Spleen (tissue), 7 donors: ENCODE measurements at regions not wholly inside any gene's neighbourhood (a gene's known extent, or its start where the extent isn't known, plus 50 kb on each side); places are given as distances from the start of the nearest gene placed in this dataset.

Experiments used
- CTCF ChIP-seq, 11 experiments: fragments of 200-600 bp in 7 of 11; fragments of 450-650 bp in 4 of 11; sonication (generic) in 4 of 11; IDR thresholded peaks in 8 of 11; conservative IDR thresholded peaks in 3 of 11; 1 replicate in 7 of 11; 2 replicates in 4 of 11; pipeline versions ENCODE4 v1.4.0 to v1.8.0; 2016 to 2021; ENCODE audit warnings: antibody characterized with exemption in 11 of 11, inconsistent platforms in 4 of 11, mild to moderate bottlenecking in 1 of 11
- POLR2A ChIP-seq, 3 donors: fragments of 450-650 bp; IDR thresholded peaks; one replicate each; pipeline ENCODE4 v1.5.1; 2017; ENCODE audit warnings: antibody characterized with exemption in 3 of 3, mild to moderate bottlenecking in 1 of 3
- donor health status: DM: no; HTN: no; CAD: no; lungs with moderate emphysema.
- donor health status: DM: no; HTN: no; CAD: no.
- donor health status: DM: no; HTN: no; CAD: no.

- TF ChIP-seq POLR2A (IDR thresholded peaks at IDR 0.05) (no peak), CTCF (IDR thresholded peaks at IDR 0.05 in 8 of 11, conservative IDR thresholded peaks at IDR 0.05 in 3 of 11) (no peak)
These were observed 70.2 kb upstream of the NCOR2 start for GRCh38 chr12:124637581-124637981.
